ENCODE measurements at regions not wholly inside any gene's neighbourhood (a gene's known extent, or its start where the extent isn't known, plus 50 kb on each side); places are given as distances from the start of the nearest gene placed in this dataset.

DNA sequence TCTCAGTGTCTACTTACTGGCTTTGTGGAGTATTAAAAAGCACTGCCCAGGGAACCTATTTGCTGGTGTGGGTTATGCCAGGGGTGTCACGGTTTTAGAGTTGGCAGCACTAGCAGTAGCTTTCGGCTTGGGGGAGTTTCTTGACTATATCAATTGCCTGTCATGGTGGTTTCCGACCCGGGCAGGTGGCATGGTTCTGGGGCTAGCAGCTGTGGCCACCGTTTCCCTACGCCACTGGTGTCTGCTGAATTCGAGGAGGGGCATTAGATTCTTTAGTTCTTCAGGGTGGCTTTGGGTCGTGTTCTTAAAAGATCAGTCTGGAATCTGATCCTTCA is 55.6 kb upstream of the FOXC1 start:
- no peak for TF ChIP-seq EZH2 (IDR thresholded peaks at IDR 0.05; ENCODE audit: insufficient read depth, poor library complexity, severe bottlenecking)
- TF ChIP-seq EZH2phosphoT487 (IDR thresholded peaks at IDR 0.05; ENCODE audit: insufficient read depth, low read depth), result no peak
